HEK293 (cell line): ENCODE measurements at regions not wholly inside any gene's neighbourhood (a gene's known extent, or its start where the extent isn't known, plus 50 kb on each side); places are given as distances from the start of the nearest gene placed in this dataset.

Source experiments
- CTCF ChIA-PET: fragments of 350-600 bp; formaldehyde crosslinking; extraction: SDS; loops from one replicate; lab custom pipeline; 2021; ENCODE audit warnings: antibody characterized with exemption; lab: Yijun Ruan, JAX
- POLR2A ChIA-PET: fragments of 300-600 bp; formaldehyde crosslinking; extraction: SDS; loops from one replicate; lab custom pipeline; 2020; ENCODE audit warnings: antibody characterized with exemption, inconsistent platforms; lab: Yijun Ruan, JAX
- H3K27ac ChIP-seq: fragments of 200-500 bp; sonication (Bioruptor generic); 2 replicates; pipeline ENCODE4 v1.5.1; 2014; ENCODE audit warnings: low read depth, low read length, control low read depth, inconsistent platforms; ENCODE audit errors: extremely low read depth
- H3K36me3 ChIP-seq, 2 experiments: fragments of 200-500 bp in 1 of 2; sonication (Bioruptor generic) in 1 of 2; 1 replicate in 1 of 2; 2 replicates in 1 of 2; pipeline ENCODE4 v1.5.1; 2014 to 2017; ENCODE audit warnings: inconsistent platforms in 2 of 2, low read length in 2 of 2; ENCODE audit not compliant: control insufficient read depth in 2 of 2, insufficient read depth in 1 of 2
- H3K4me1 ChIP-seq: fragments of 200-500 bp; sonication (Bioruptor generic); 2 replicates; pipeline ENCODE4 v1.5.1; 2014; ENCODE audit warnings: mild to moderate bottlenecking, low read length, inconsistent platforms; ENCODE audit not compliant: control insufficient read depth, insufficient read depth
- H3K4me3 ChIP-seq: 2 replicates; pipeline ENCODE4 v1.5.1; 2011; ENCODE audit warnings: low read depth, mild to moderate bottlenecking, control low read depth, low read length, moderate library complexity
- H3K9me3 ChIP-seq: fragments of 200-500 bp; sonication (Bioruptor generic); 2 replicates; pipeline ENCODE4 v1.5.1; 2014; ENCODE audit warnings: low read depth, low read length, inconsistent platforms; ENCODE audit not compliant: control insufficient read depth, insufficient read depth
- EGR2 ChIP-seq: fragments of 450-650 bp; formaldehyde crosslinking; IDR thresholded peaks from 2 replicates; pipeline ENCODE4 v1.5.1; 2016; ENCODE audit warnings: low read depth, missing biosample characterization, missing genetic modification characterization
- SP3 ChIP-seq: fragments of 450-650 bp; formaldehyde crosslinking; IDR thresholded peaks from 2 replicates; pipeline ENCODE4 v1.5.1; 2016; ENCODE audit warnings: missing biosample characterization, missing genetic modification characterization
- ZBTB48 ChIP-seq: fragments of 450-650 bp; formaldehyde crosslinking; IDR thresholded peaks from 2 replicates; pipeline ENCODE4 v1.5.1; 2016; ENCODE audit warnings: missing biosample characterization, missing genetic modification characterization
- ZNF138 ChIP-seq: fragments of 450-650 bp; formaldehyde crosslinking; IDR thresholded peaks from 2 replicates; pipeline ENCODE4 v1.5.1; 2016; ENCODE audit warnings: missing biosample characterization, missing genetic modification characterization, borderline replicate concordance
- ZNF175 ChIP-seq: fragments of 450-650 bp; formaldehyde crosslinking; IDR thresholded peaks from 2 replicates; pipeline ENCODE4 v1.5.1; 2016; ENCODE audit warnings: missing biosample characterization, missing genetic modification characterization
- ZNF24 ChIP-seq: fragments of 450-650 bp; formaldehyde crosslinking; IDR thresholded peaks from 2 replicates; pipeline ENCODE4 v1.5.1; 2016; ENCODE audit warnings: missing biosample characterization, missing genetic modification characterization
- ZNF26 ChIP-seq: fragments of 450-650 bp; formaldehyde crosslinking; IDR thresholded peaks from 2 replicates; pipeline ENCODE4 v1.5.1; 2016; ENCODE audit warnings: missing biosample characterization, missing genetic modification characterization
- ZNF324 ChIP-seq: fragments of 450-650 bp; formaldehyde crosslinking; IDR thresholded peaks from 2 replicates; pipeline ENCODE4 v1.5.1; 2016; ENCODE audit warnings: missing biosample characterization, missing genetic modification characterization
- ZNF366 ChIP-seq: fragments of 450-650 bp; formaldehyde crosslinking; conservative IDR thresholded peaks from 2 replicates; pipeline ENCODE4 v1.5.1; 2016; ENCODE audit warnings: missing biosample characterization, missing genetic modification characterization
- ZNF48 ChIP-seq: fragments of 450-650 bp; formaldehyde crosslinking; IDR thresholded peaks from 2 replicates; pipeline ENCODE4 v1.5.1; 2016; ENCODE audit warnings: missing biosample characterization, missing genetic modification characterization
- ZNF548 ChIP-seq: fragments of 450-650 bp; formaldehyde crosslinking; IDR thresholded peaks from 2 replicates; pipeline ENCODE4 v1.5.1; 2016; ENCODE audit warnings: missing biosample characterization, missing genetic modification characterization
- ZNF558 ChIP-seq: fragments of 450-650 bp; formaldehyde crosslinking; IDR thresholded peaks from 2 replicates; pipeline ENCODE4 v1.5.1; 2016; ENCODE audit warnings: missing biosample characterization, missing genetic modification characterization
- ZNF560 ChIP-seq: fragments of 450-650 bp; formaldehyde crosslinking; IDR thresholded peaks from 2 replicates; pipeline ENCODE4 v1.5.1; 2017; ENCODE audit warnings: missing biosample characterization, missing genetic modification characterization, borderline replicate concordance
- ZNF658 ChIP-seq: fragments of 450-650 bp; formaldehyde crosslinking; IDR thresholded peaks from 2 replicates; pipeline ENCODE4; 2016; ENCODE audit warnings: missing biosample characterization, missing genetic modification characterization
- ZNF664 ChIP-seq: fragments of 450-650 bp; formaldehyde crosslinking; IDR thresholded peaks from 2 replicates; pipeline ENCODE4 v1.5.1; 2016; ENCODE audit warnings: missing biosample characterization, missing genetic modification characterization
- ZNF76 ChIP-seq: fragments of 450-650 bp; formaldehyde crosslinking; IDR thresholded peaks from 2 replicates; pipeline ENCODE4; 2016; ENCODE audit warnings: low read depth, missing biosample characterization, missing genetic modification characterization, borderline replicate concordance
- ZNF777 ChIP-seq: fragments of 450-650 bp; formaldehyde crosslinking; IDR thresholded peaks from 2 replicates; pipeline ENCODE4 v1.5.1; 2017; ENCODE audit warnings: missing biosample characterization, missing genetic modification characterization, borderline replicate concordance
- ZSCAN18 ChIP-seq: fragments of 450-650 bp; formaldehyde crosslinking; IDR thresholded peaks from 2 replicates; pipeline ENCODE4 v1.5.1; 2016; ENCODE audit warnings: missing biosample characterization, missing genetic modification characterization
- ZSCAN4 ChIP-seq: fragments of 450-650 bp; formaldehyde crosslinking; IDR thresholded peaks from 2 replicates; pipeline ENCODE4 v1.5.1; 2017; ENCODE audit warnings: missing biosample characterization, missing genetic modification characterization
- TF ChIP-seq, protein P1 (sequence below): fragments of 450-650 bp; formaldehyde crosslinking; IDR thresholded peaks from 2 replicates; pipeline ENCODE4 v1.5.1; 2017; ENCODE audit warnings: missing biosample characterization, missing genetic modification characterization
- TF ChIP-seq, protein P2 (sequence below): fragments of 450-650 bp; formaldehyde crosslinking; conservative IDR thresholded peaks from 2 replicates; pipeline ENCODE4 v1.5.1; 2016; ENCODE audit warnings: low read depth, missing biosample characterization, missing genetic modification characterization
- TF ChIP-seq, protein P3 (sequence below): fragments of 450-650 bp; formaldehyde crosslinking; IDR thresholded peaks from 2 replicates; pipeline ENCODE4 v1.5.1; 2017; ENCODE audit warnings: missing biosample characterization, mild to moderate bottlenecking, missing genetic modification characterization, moderate library complexity
- TF ChIP-seq, protein P4 (sequence below): fragments of 450-650 bp; formaldehyde crosslinking; IDR thresholded peaks from 2 replicates; pipeline ENCODE4 v1.5.1; 2016; ENCODE audit warnings: missing biosample characterization, missing genetic modification characterization

DNA sequence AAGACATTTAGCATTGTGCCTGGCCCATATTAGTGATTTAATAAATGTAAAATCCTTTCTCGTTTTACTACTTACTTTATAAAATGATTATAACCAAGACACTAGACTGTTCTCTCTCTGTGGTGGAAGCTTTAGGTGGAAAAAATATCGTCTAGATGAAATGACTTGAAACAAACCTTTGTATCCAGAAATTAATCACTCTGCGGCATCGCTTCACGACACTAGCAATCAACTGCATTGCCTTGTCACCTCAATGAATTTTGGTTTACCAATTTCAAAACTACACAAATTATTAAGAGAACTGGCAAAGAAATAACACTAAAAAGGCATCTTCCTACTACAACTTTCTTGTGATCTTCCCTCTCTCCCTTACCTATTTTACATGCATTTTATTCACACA is 627.2 kb upstream of the ROBO1 start:
- ChIA-PET POLR2A (no interaction called here), CTCF (no interaction called here)
- TF ChIP-seq ZNF548 (no peak), ZNF324 (tag by site-specific recombination) (no peak), ZNF175 (no peak), ZNF664 (tag by site-specific recombination) (no peak), ZNF658 (tag by site-specific recombination) (no peak), SP3 (tag by site-specific recombination) (no peak), ZBTB48 (tag by site-specific recombination) (no peak), ZNF76 (no peak), ZNF366 (tag by site-specific recombination) (no peak), ZSCAN18 (tag by site-specific recombination) (no peak), ZNF777 (tag by site-specific recombination) (no peak), ZNF558 (tag by site-specific recombination) (no peak), ZNF48 (tag by site-specific recombination) (no peak)
- TF ChIP-seq, protein P1, sequence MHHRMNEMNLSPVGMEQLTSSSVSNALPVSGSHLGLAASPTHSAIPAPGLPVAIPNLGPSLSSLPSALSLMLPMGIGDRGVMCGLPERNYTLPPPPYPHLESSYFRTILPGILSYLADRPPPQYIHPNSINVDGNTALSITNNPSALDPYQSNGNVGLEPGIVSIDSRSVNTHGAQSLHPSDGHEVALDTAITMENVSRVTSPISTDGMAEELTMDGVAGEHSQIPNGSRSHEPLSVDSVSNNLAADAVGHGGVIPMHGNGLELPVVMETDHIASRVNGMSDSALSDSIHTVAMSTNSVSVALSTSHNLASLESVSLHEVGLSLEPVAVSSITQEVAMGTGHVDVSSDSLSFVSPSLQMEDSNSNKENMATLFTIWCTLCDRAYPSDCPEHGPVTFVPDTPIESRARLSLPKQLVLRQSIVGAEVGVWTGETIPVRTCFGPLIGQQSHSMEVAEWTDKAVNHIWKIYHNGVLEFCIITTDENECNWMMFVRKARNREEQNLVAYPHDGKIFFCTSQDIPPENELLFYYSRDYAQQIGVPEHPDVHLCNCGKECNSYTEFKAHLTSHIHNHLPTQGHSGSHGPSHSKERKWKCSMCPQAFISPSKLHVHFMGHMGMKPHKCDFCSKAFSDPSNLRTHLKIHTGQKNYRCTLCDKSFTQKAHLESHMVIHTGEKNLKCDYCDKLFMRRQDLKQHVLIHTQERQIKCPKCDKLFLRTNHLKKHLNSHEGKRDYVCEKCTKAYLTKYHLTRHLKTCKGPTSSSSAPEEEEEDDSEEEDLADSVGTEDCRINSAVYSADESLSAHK (tag by site-specific recombination), result no peak
- TF ChIP-seq, all 188 proteins: peak for 0
- Histone ChIP-seq H3K4me1 (no peaks in the 10 kb centered on the region), H3K4me3 (no peak overlapping the region), H3K36me3 (no peaks in the 10 kb centered on the region), H3K27ac (no peak overlapping the region), H3K9me3 (no peaks in the 10 kb centered on the region)

DNA sequence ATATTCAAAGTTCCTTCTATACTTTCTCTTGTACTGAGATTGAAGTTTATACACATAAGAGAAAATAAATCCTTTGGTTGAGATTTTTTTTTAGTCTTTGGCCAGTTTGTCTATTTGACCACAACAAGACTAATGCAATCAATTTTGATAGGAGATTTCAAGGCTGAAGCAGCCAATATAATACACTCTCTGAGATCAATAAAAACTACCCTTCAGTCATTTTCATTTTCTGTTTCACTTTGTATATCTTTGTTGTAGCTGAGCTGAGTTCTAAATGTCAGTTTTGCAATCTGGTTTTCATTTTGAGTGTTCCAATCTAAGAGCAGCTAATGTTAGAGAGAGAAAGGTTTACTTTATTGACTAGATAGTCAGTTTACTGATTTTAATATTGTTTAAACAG is 623.8 kb upstream of the ROBO1 start:
- POLR2A ChIA-PET, result no interaction called here
- H3K4me1 ChIP-seq, result no peaks in the 10 kb centered on the region
- no peak overlapping the region for H3K27ac ChIP-seq
- CTCF ChIA-PET, result no interaction called here
- no peaks in the 10 kb centered on the region for H3K36me3 ChIP-seq
- H3K4me3 ChIP-seq, result no peak overlapping the region
- H3K9me3 ChIP-seq, result no peaks in the 10 kb centered on the region
- TF ChIP-seq, protein P2, sequence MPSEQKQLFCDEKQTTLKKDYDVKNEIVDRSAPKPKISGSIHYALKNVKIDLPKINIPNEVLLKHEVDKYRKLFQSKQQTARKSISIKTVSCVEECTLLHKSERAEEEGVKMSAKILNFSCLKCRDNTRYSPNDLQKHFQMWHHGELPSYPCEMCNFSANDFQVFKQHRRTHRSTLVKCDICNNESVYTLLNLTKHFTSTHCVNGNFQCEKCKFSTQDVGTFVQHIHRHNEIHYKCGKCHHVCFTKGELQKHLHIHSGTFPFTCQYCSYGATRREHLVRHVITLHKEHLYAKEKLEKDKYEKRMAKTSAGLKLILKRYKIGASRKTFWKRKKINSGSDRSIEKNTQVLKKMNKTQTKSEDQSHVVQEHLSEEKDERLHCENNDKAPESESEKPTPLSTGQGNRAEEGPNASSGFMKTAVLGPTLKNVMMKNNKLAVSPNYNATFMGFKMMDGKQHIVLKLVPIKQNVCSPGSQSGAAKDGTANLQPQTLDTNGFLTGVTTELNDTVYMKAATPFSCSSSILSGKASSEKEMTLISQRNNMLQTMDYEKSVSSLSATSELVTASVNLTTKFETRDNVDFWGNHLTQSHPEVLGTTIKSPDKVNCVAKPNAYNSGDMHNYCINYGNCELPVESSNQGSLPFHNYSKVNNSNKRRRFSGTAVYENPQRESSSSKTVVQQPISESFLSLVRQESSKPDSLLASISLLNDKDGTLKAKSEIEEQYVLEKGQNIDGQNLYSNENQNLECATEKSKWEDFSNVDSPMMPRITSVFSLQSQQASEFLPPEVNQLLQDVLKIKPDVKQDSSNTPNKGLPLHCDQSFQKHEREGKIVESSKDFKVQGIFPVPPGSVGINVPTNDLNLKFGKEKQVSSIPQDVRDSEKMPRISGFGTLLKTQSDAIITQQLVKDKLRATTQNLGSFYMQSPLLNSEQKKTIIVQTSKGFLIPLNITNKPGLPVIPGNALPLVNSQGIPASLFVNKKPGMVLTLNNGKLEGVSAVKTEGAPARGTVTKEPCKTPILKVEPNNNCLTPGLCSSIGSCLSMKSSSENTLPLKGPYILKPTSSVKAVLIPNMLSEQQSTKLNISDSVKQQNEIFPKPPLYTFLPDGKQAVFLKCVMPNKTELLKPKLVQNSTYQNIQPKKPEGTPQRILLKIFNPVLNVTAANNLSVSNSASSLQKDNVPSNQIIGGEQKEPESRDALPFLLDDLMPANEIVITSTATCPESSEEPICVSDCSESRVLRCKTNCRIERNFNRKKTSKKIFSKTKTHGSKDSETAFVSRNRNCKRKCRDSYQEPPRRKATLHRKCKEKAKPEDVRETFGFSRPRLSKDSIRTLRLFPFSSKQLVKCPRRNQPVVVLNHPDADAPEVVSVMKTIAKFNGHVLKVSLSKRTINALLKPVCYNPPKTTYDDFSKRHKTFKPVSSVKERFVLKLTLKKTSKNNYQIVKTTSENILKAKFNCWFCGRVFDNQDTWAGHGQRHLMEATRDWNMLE, result no peak
- TF ChIP-seq ZSCAN4 (tag by site-specific recombination) (no peak), ZNF26 (no peak), EGR2 (no peak), ZNF138 (tag by site-specific recombination) (no peak), ZNF560 (tag by site-specific recombination) (no peak), ZNF24 (tag by site-specific recombination) (no peak)
- TF ChIP-seq, protein P3, sequence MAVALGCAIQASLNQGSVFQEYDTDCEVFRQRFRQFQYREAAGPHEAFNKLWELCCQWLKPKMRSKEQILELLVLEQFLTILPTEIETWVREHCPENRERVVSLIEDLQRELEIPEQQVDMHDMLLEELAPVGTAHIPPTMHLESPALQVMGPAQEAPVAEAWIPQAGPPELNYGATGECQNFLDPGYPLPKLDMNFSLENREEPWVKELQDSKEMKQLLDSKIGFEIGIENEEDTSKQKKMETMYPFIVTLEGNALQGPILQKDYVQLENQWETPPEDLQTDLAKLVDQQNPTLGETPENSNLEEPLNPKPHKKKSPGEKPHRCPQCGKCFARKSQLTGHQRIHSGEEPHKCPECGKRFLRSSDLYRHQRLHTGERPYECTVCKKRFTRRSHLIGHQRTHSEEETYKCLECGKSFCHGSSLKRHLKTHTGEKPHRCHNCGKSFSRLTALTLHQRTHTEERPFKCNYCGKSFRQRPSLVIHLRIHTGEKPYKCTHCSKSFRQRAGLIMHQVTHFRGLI (tag by site-specific recombination), result no peak
- TF ChIP-seq, protein P4, sequence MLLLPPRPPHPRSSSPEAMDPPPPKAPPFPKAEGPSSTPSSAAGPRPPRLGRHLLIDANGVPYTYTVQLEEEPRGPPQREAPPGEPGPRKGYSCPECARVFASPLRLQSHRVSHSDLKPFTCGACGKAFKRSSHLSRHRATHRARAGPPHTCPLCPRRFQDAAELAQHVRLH (tag by site-specific recombination), result no peak
